ENCODE measurements at regions not wholly inside any gene's neighbourhood (a gene's known extent, or its start where the extent isn't known, plus 50 kb on each side); places are given as distances from the start of the nearest gene placed in this dataset.

GRCh38 chr1:37159102-37159501, 124.8 kb upstream of the GRIK3 start:
- no peak for TF ChIP-seq POLR2A (IDR thresholded peaks at IDR 0.05)
- TF ChIP-seq, protein P1, sequence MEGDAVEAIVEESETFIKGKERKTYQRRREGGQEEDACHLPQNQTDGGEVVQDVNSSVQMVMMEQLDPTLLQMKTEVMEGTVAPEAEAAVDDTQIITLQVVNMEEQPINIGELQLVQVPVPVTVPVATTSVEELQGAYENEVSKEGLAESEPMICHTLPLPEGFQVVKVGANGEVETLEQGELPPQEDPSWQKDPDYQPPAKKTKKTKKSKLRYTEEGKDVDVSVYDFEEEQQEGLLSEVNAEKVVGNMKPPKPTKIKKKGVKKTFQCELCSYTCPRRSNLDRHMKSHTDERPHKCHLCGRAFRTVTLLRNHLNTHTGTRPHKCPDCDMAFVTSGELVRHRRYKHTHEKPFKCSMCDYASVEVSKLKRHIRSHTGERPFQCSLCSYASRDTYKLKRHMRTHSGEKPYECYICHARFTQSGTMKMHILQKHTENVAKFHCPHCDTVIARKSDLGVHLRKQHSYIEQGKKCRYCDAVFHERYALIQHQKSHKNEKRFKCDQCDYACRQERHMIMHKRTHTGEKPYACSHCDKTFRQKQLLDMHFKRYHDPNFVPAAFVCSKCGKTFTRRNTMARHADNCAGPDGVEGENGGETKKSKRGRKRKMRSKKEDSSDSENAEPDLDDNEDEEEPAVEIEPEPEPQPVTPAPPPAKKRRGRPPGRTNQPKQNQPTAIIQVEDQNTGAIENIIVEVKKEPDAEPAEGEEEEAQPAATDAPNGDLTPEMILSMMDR (IDR thresholded peaks at IDR 0.05) = no peak
- no peaks in the 10 kb centered on the region for H3K4me1 ChIP-seq
- intact Hi-C loops (cut with DNase I; ENCODE audit: low total_unique reads) = no loop called here
- H3K4me3 ChIP-seq = no peak overlapping the region
- H3K9me3 ChIP-seq = no peaks in the 10 kb centered on the region
- H3K36me3 ChIP-seq (ENCODE audit: low read depth, missing control alignments) = no peaks in the 10 kb centered on the region
- no peaks in the 10 kb centered on the region for H3K27me3 ChIP-seq
- no peak for DNase-seq
- 85 to 100% methylated on average over 1 of the region's 1 CpG for WGBS, 2 donors
- H3K27ac ChIP-seq = no peak overlapping the region

DNA sequence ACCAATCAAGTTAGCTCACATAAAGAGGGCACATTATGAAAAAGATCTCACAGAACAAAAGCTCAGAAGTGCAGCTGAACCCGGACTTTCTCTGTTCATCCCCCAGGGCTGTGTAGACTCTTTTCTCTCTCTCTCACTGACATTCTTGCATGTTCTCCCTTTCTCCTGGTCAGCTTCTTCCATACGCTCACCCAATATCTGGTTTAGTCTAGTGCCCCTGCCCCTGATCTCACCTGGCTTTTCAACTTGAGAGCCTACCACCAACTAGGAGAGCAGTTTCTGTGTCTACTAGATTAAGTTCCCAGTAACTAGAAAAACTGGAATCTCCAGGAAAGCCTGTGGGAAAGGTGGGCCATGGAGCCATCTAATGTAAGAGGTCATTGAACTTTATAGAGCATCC, 126.9 kb upstream of the GRIK3 start:
- Histone ChIP-seq H3K9me3 (no peaks in the 10 kb centered on the region), H3K27me3 (no peaks in the 10 kb centered on the region), H3K4me1 (no peaks in the 10 kb centered on the region), H3K36me3 (ENCODE audit: low read depth, missing control alignments) (no peaks in the 10 kb centered on the region), H3K27ac (no peak overlapping the region), H3K4me3 (no peak overlapping the region)
- WGBS, 2 donors = 93 to 95% methylated on average over 2 of the region's 2 CpGs
- intact Hi-C loops (cut with DNase I; ENCODE audit: low total_unique reads) = no loop called here
- DNase-seq = no peak
- TF ChIP-seq, protein P1 (IDR thresholded peaks at IDR 0.05) = no peak
- no peak for TF ChIP-seq POLR2A (IDR thresholded peaks at IDR 0.05)

DNA sequence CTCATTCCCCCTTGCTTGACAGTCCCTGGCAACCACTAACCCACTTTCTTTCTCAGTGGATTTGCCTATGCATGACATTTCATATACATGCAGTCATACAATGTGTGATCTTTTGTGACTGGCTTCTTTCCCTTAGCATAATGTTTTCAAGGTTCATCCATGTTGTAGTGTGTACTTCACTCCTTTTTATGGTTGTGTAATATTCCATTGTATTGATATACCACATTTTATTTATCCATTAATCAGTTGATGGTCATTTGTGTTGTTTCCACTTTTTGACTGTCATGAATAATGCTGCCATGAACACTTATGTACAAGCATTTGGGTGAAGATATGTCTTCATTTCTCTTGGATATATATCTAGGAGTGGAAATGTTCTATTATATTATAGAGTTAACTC, 127.7 kb upstream of the GRIK3 start:
- Histone ChIP-seq H3K4me3 (no peak overlapping the region), H3K27me3 (no peaks in the 10 kb centered on the region), H3K4me1 (no peaks in the 10 kb centered on the region), H3K36me3 (ENCODE audit: low read depth, missing control alignments) (no peaks in the 10 kb centered on the region), H3K9me3 (no peaks in the 10 kb centered on the region), H3K27ac (no peak overlapping the region)
- intact Hi-C loops (cut with DNase I; ENCODE audit: low total_unique reads) = no loop called here
- DNase-seq = no peak
- no peak for TF ChIP-seq POLR2A (IDR thresholded peaks at IDR 0.05)
- TF ChIP-seq, protein P1 (IDR thresholded peaks at IDR 0.05) = no peak

GRCh38 chr1:37166005-37166404, 131.7 kb upstream of the GRIK3 start:
- intact Hi-C loops (cut with DNase I; ENCODE audit: low total_unique reads) = no loop called here
- Histone ChIP-seq H3K4me3 (no peak overlapping the region), H3K36me3 (ENCODE audit: low read depth, missing control alignments) (no peaks in the 10 kb centered on the region), H3K27me3 (no peaks in the 10 kb centered on the region), H3K4me1 (no peaks in the 10 kb centered on the region), H3K27ac (no peak overlapping the region), H3K9me3 (no peaks in the 10 kb centered on the region)
- DNase-seq = no peak
- TF ChIP-seq POLR2A (IDR thresholded peaks at IDR 0.05) = no peak
- TF ChIP-seq, protein P1 (IDR thresholded peaks at IDR 0.05) = no peak
- 89 to 94% methylated on average over 2 of the region's 2 CpGs for WGBS, 2 donors

- Histone ChIP-seq H3K27ac (no peak overlapping the region), H3K9me3 (no peaks in the 10 kb centered on the region), H3K4me1 (no peaks in the 10 kb centered on the region), H3K4me3 (no peak overlapping the region), H3K27me3 (no peaks in the 10 kb centered on the region), H3K36me3 (ENCODE audit: low read depth, missing control alignments) (no peaks in the 10 kb centered on the region)
- no peak for DNase-seq
- intact Hi-C loops (cut with DNase I; ENCODE audit: low total_unique reads) = no loop called here
- TF ChIP-seq, protein P1 (IDR thresholded peaks at IDR 0.05) = no peak
- no peak for TF ChIP-seq POLR2A (IDR thresholded peaks at IDR 0.05)
- 97 to 100% methylated on average over 1 of the region's 1 CpG for WGBS, 2 donors
Measured at GRCh38 chr1:37167479-37167878, 133.2 kb upstream of the GRIK3 start.

Measured in testis (tissue), 2 donors.